C4-2B (cell line): ENCODE measurements at regions not wholly inside any gene's neighbourhood (a gene's known extent, or its start where the extent isn't known, plus 50 kb on each side); places are given as distances from the start of the nearest gene placed in this dataset.

Source experiments
- H3K27ac ChIP-seq: fragments of 450-650 bp; 2 replicates; pipeline ENCODE4 v1.5.1; 2017
- ZFX ChIP-seq: fragments of 450-650 bp; IDR thresholded peaks from 2 replicates; pipeline ENCODE4 v1.6.1; 2017
- TF ChIP-seq, protein P1 (sequence below): fragments of 450-650 bp; conservative IDR thresholded peaks from 2 replicates; pipeline ENCODE4 v1.5.1; 2017; ENCODE audit warnings: mild to moderate bottlenecking

DNA sequence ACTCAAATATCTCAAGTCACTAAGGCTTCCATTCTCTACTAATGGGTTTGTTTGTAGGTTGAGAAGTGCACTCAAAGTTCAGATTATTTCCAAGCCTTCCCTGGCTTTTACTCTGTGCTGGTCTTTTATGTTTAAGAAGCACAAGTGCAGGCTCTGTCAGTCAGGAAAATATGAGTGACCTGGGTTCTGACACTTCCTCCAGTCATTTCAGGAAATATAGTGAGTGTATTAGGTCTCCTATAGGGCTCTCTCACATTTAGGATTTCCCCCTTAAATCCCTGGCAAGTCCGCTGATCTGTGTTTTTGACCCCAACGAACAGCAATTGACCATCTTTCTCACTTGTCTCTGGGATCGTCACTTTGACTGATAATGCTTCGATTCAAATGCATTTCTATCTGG, 210.2 kb downstream of the ARPP21 start:
- TF ChIP-seq, protein P1, sequence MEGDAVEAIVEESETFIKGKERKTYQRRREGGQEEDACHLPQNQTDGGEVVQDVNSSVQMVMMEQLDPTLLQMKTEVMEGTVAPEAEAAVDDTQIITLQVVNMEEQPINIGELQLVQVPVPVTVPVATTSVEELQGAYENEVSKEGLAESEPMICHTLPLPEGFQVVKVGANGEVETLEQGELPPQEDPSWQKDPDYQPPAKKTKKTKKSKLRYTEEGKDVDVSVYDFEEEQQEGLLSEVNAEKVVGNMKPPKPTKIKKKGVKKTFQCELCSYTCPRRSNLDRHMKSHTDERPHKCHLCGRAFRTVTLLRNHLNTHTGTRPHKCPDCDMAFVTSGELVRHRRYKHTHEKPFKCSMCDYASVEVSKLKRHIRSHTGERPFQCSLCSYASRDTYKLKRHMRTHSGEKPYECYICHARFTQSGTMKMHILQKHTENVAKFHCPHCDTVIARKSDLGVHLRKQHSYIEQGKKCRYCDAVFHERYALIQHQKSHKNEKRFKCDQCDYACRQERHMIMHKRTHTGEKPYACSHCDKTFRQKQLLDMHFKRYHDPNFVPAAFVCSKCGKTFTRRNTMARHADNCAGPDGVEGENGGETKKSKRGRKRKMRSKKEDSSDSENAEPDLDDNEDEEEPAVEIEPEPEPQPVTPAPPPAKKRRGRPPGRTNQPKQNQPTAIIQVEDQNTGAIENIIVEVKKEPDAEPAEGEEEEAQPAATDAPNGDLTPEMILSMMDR, result no peak
- no peak for TF ChIP-seq ZFX
- H3K27ac ChIP-seq, result no peak overlapping the region

GRCh38 chr3:35849963-35850362, 210.6 kb downstream of the ARPP21 start:
- no peak for TF ChIP-seq ZFX
- TF ChIP-seq, protein P1, result no peak
- no peak overlapping the region for H3K27ac ChIP-seq

GRCh38 chr3:35857004-35857403, 217.7 kb downstream of the ARPP21 start:
- H3K27ac ChIP-seq, result no peak overlapping the region
- TF ChIP-seq, protein P1, result no peak
- TF ChIP-seq ZFX, result no peak

DNA sequence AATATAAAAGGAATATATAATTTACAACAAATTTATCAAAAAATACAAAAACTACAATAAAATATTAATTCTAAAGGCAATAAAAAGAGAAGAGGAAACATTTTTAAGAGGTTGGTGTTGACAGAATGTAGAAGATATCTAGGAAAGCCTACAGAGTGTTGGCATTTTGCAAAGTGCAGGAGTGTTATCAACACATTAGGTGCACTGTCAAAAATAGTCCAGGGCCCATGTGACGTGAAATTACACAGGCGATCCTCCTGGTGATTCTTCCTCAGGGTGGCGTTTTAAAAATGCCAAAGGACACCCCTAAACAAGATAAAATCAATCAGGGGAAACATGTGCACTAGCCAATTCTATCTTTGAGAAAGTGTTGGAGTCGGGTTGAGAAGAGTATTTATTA, 222.7 kb downstream of the ARPP21 start:
- no peak for TF ChIP-seq ZFX
- TF ChIP-seq, protein P1, result no peak
- H3K27ac ChIP-seq, result no peak overlapping the region

DNA sequence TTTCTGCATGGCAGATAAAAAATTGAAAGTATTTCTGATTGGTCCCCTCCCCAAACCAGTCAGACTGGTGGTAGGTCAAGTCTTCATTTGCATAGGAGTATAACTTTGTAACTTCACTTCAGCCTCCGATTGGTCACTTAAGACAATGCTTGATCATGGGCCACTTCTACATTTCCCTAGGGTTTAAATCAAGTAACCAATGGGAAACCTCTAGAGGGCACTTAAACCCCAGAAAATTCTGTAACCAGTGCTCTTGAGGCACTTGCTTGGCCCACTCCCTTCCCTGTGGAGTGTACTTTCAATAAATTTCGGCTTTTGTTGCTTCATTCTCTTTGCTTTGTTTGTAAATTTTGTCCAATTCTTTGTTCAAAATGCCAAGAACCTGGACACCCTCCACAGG, 225.5 kb downstream of the ARPP21 start:
- no peak overlapping the region for H3K27ac ChIP-seq
- TF ChIP-seq, protein P1, result no peak
- no peak for TF ChIP-seq ZFX

DNA sequence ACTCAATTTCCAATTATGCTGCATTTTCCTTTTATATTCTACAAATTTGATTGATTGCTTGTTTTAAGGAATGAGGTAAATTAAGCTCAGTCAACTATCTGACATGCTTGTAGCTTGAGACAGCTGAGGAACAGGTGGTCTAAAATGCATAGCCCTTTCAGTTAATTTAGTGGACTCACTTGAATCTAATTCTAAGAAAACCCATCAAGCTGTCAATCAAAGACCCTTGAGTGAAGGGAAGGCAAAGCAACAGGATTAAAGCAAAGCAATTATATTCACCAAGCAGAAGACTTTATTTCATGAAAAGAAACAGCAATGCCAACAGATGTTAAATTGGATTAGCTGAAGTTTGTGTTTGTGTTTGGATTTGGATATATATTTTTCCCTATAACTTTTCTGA, 228.5 kb downstream of the ARPP21 start:
- TF ChIP-seq ZFX, result no peak
- TF ChIP-seq, protein P1, result no peak
- H3K27ac ChIP-seq, result no peak overlapping the region

GRCh38 chr3:35871009-35871408, 231.7 kb downstream of the ARPP21 start:
- TF ChIP-seq ZFX, result no peak
- TF ChIP-seq, protein P1, result no peak
- no peak overlapping the region for H3K27ac ChIP-seq
